SK-N-SH (cell line): ENCODE measurements at regions not wholly inside any gene's neighbourhood (a gene's known extent, or its start where the extent isn't known, plus 50 kb on each side); places are given as distances from the start of the nearest gene placed in this dataset.

Experiments used
- CTCF ChIA-PET: fragments of 300-600, 350-600 bp; formaldehyde crosslinking; extraction: SDS; loops from one replicate; lab custom pipeline; 2021; lab: Yijun Ruan, JAX
- POLR2A ChIA-PET: fragments of 350-600 bp; sonication (Branson Sonifier 250); formaldehyde crosslinking; extraction: SDS; loops from one replicate; lab custom pipeline; 2020; ENCODE audit warnings: antibody characterized with exemption, inconsistent platforms; lab: Yijun Ruan, JAX
- DNase-seq: peaks from one replicate; pipeline ENCODE4 v3.0.0; 2012
- H2AFZ ChIP-seq: fragments of 200-600 bp; sonication (generic); 2 replicates; pipeline ENCODE4 v1.8.1; 2016; ENCODE audit warnings: antibody characterized with exemption, mild to moderate bottlenecking, low read depth
- H3F3A ChIP-seq: fragments of 200-600 bp; sonication (generic); replicated peaks from 2 replicates; pipeline ENCODE3; 2016; ENCODE audit warnings: antibody characterized with exemption, mild to moderate bottlenecking; ENCODE audit not compliant: insufficient read depth
- H3K27ac ChIP-seq, 2 experiments: fragments of 200-500 bp in 1 of 2; fragments of 200-600 bp in 1 of 2; sonication (Bioruptor generic) in 1 of 2; sonication (generic), shearing (Covaris generic) in 1 of 2; 2 replicates each; pipeline versions ENCODE4 v1.5.1 to v1.6.1; 2014 to 2016; ENCODE audit warnings: low read depth in 2 of 2, inconsistent platforms in 1 of 2, low read length in 1 of 2, mild to moderate bottlenecking in 1 of 2, mixed read lengths in 1 of 2
- H3K27me3 ChIP-seq: fragments of 200-600 bp; sonication (generic), shearing (Covaris generic); 2 replicates; pipeline ENCODE4 v1.6.1; 2016; ENCODE audit warnings: mixed run types; ENCODE audit not compliant: insufficient read depth
- H3K36me3 ChIP-seq, 2 experiments: fragments of 200-500 bp in 1 of 2; fragments of 200-600 bp in 1 of 2; sonication (Bioruptor generic) in 1 of 2; sonication (generic) in 1 of 2; replicated peaks in 1 of 2; 2 replicates each; pipeline versions ENCODE3 to v1.5.1; 2014 to 2016; ENCODE audit warnings: low read length in 1 of 2, mild to moderate bottlenecking in 1 of 2; ENCODE audit not compliant: insufficient read depth in 2 of 2, control insufficient read depth in 1 of 2
- H3K4me1 ChIP-seq, 2 experiments: fragments of 200-500 bp in 1 of 2; fragments of 200-600 bp in 1 of 2; sonication (Bioruptor generic) in 1 of 2; sonication (generic), shearing (Covaris generic) in 1 of 2; 2 replicates each; pipeline versions ENCODE4 v1.5.1 to v1.6.1; 2014 to 2016; ENCODE audit warnings: low read depth in 1 of 2, low read length in 1 of 2, mixed run types in 1 of 2; ENCODE audit not compliant: insufficient read depth in 2 of 2, control insufficient read depth in 1 of 2
- H3K4me2 ChIP-seq: fragments of 200-600 bp; sonication (generic), shearing (Covaris generic); 2 replicates; pipeline ENCODE4 v1.6.1; 2017; ENCODE audit warnings: mixed run types
- H3K4me3 ChIP-seq, 2 experiments: fragments of 200-500 bp in 1 of 2; fragments of 200-600 bp in 1 of 2; sonication (Bioruptor generic) in 1 of 2; sonication (generic), shearing (Covaris generic) in 1 of 2; 2 replicates each; pipeline versions ENCODE4 v1.5.1 to v1.8.1; 2014 to 2016; ENCODE audit warnings: low read depth in 2 of 2, inconsistent platforms in 1 of 2, low read length in 1 of 2, mild to moderate bottlenecking in 1 of 2, mixed read lengths in 1 of 2, moderate library complexity in 1 of 2
- H3K79me2 ChIP-seq: fragments of 200-600 bp; sonication (generic); 2 replicates; pipeline ENCODE4 v1.8.1; 2017; ENCODE audit warnings: mild to moderate bottlenecking; ENCODE audit not compliant: insufficient read depth
- H3K9ac ChIP-seq: fragments of 200-600 bp; sonication (generic); 2 replicates; pipeline ENCODE4 v1.6.1; 2017; ENCODE audit warnings: mixed run types
- H3K9me2 ChIP-seq: fragments of 200-600 bp; sonication (generic); 2 replicates; pipeline ENCODE4 v1.6.1; 2017; ENCODE audit warnings: mixed run types
- H3K9me3 ChIP-seq: fragments of 200-600 bp; sonication (generic); 2 replicates; pipeline ENCODE4 v1.6.1; 2017; ENCODE audit warnings: mixed run types, mild to moderate bottlenecking, moderate library complexity
- H4K20me1 ChIP-seq: fragments of 200-600 bp; sonication (generic); 2 replicates; pipeline ENCODE4 v1.6.1; 2017; ENCODE audit warnings: mild to moderate bottlenecking, mixed run types; ENCODE audit not compliant: insufficient read depth
- CHD2 ChIP-seq: fragments of 150-350 bp; IDR thresholded peaks from 2 replicates; pipeline ENCODE4 v1.6.1; 2018; ENCODE audit warnings: low read length; ENCODE audit not compliant: partially characterized antibody
- ELF1 ChIP-seq: IDR thresholded peaks from 2 replicates; pipeline ENCODE4 v1.4.0; 2012
- EP300 ChIP-seq, 2 experiments: IDR thresholded peaks; 2 replicates each; pipeline versions ENCODE4 v1.4.0 to v1.6.1; 2012; ENCODE audit warnings: borderline replicate concordance in 1 of 2, low read depth in 1 of 2, low read length in 1 of 2
- FOXJ3 ChIP-seq: sonication (generic); formaldehyde crosslinking; IDR thresholded peaks from 2 replicates; pipeline ENCODE4 v1.5.1; 2020; ENCODE audit warnings: mild to moderate bottlenecking, missing genetic modification reagents
- GABPA ChIP-seq: IDR thresholded peaks from 2 replicates; pipeline ENCODE4 v1.4.0; 2012; ENCODE audit warnings: low read depth, mild to moderate bottlenecking
- IRF3 ChIP-seq: fragments of 150-350 bp; IDR thresholded peaks from 2 replicates; pipeline ENCODE4 v1.6.1; 2016; ENCODE audit warnings: mild to moderate bottlenecking, low read depth, low read length
- JUND ChIP-seq: IDR thresholded peaks from 2 replicates; pipeline ENCODE4 v1.4.0; 2012
- MEF2A ChIP-seq: IDR thresholded peaks from 2 replicates; pipeline ENCODE4 v1.4.0; 2012; ENCODE audit warnings: low read depth, borderline replicate concordance
- MXI1 ChIP-seq: IDR thresholded peaks from 2 replicates; pipeline ENCODE4 v1.6.1; 2012; ENCODE audit warnings: mild to moderate bottlenecking, low read depth, low read length, improper control_type of control experiment
- NFIC ChIP-seq: IDR thresholded peaks from 2 replicates; pipeline ENCODE4 v1.4.0; 2012; ENCODE audit warnings: borderline replicate concordance
- POLR2AphosphoS5 ChIP-seq: IDR thresholded peaks from 2 replicates; pipeline ENCODE4 v1.6.1; 2012; ENCODE audit warnings: low read depth, low read length
- RAD21 ChIP-seq: IDR thresholded peaks from 2 replicates; pipeline ENCODE4 v1.6.1; 2012; ENCODE audit warnings: mild to moderate bottlenecking, low read length
- RCOR1 ChIP-seq: fragments of 150-350 bp; IDR thresholded peaks from 2 replicates; pipeline ENCODE4 v1.6.1; 2017; ENCODE audit warnings: antibody characterized with exemption, low read length
- REST ChIP-seq: IDR thresholded peaks from 2 replicates; pipeline ENCODE4 v1.6.1; 2012; ENCODE audit warnings: mild to moderate bottlenecking, low read depth, low read length, moderate library complexity
- RFX5 ChIP-seq: IDR thresholded peaks from 2 replicates; pipeline ENCODE4 v1.6.1; 2012; ENCODE audit warnings: mild to moderate bottlenecking, improper control_type of control experiment, low read length
- SIN3A ChIP-seq: IDR thresholded peaks from 2 replicates; pipeline ENCODE4 v1.6.1; 2012; ENCODE audit warnings: low read depth, mild to moderate bottlenecking, low read length, moderate library complexity, borderline replicate concordance
- SMC3 ChIP-seq: IDR thresholded peaks from 2 replicates; pipeline ENCODE4 v1.6.1; 2012; ENCODE audit warnings: low read depth, low read length, improper control_type of control experiment
- TAF1 ChIP-seq: IDR thresholded peaks from 2 replicates; pipeline ENCODE4 v1.6.1; 2012; ENCODE audit warnings: low read depth, mild to moderate bottlenecking, low read length, moderate library complexity, borderline replicate concordance
- TCF12 ChIP-seq: IDR thresholded peaks from 2 replicates; pipeline ENCODE4 v1.4.0; 2012
- USF2 ChIP-seq: fragments of 150-350 bp; IDR thresholded peaks from 2 replicates; pipeline ENCODE4 v1.6.1; 2017; ENCODE audit warnings: antibody characterized with exemption, low read length, low read depth, borderline replicate concordance
- WGBS: methylation state at CpG from one replicate; pipeline ENCODE4 v1.1.6; 2017; ENCODE audit warnings: low lambda C conversion rate; 5-methylcytosine and 5-hydroxymethylcytosine counted together

GRCh38 chr12:131418121-131418520 is 292.8 kb upstream of the SFSWAP start:
- TF ChIP-seq RAD21 (no peak), SMC3 (no peak), ELF1 (no peak), EP300 (IDR thresholded peaks at IDR 0.05; ENCODE audit: borderline replicate concordance in 1 of 2, low read depth in 1 of 2, low read length in 1 of 2) (no peak), TAF1 (no peak), JUND (no peak), MEF2A (no peak), NFIC (no peak), MXI1 (no peak), FOXJ3 (CRISPR knock-in tag) (no peak), RFX5 (no peak), POLR2AphosphoS5 (no peak), RCOR1 (no peak), USF2 (no peak), TCF12 (no peak), REST (no peak), CHD2 (no peak), IRF3 (no peak), GABPA (no peak), SIN3A (no peak)
- H3K4me1 ChIP-seq, result peaks cover 0 to 12% of the 10 kb centered on the region in 2 experiments; a peak in 1 of 4 replicates
- no peaks in the 10 kb centered on the region for H3K27me3 ChIP-seq
- ChIA-PET CTCF (no interaction called here), POLR2A (no interaction called here)
- H3K9me2 ChIP-seq, result no peaks in the 10 kb centered on the region
- no peaks in the 10 kb centered on the region for H3K9me3 ChIP-seq
- H3K36me3 ChIP-seq, result no peaks in the 10 kb centered on the region
- no peak overlapping the region for H2AFZ ChIP-seq
- no peak for DNase-seq
- no peak overlapping the region for H3K27ac ChIP-seq
- H3K4me2 ChIP-seq, result no peak overlapping the region
- no peaks in the 10 kb centered on the region for H3F3A ChIP-seq
- H3K4me3 ChIP-seq, result no peak overlapping the region
- H3K9ac ChIP-seq, result no peak overlapping the region
- WGBS, result 42% methylated on average over 8 of the region's 8 CpGs
- no peaks in the 10 kb centered on the region for H4K20me1 ChIP-seq
- no peaks in the 10 kb centered on the region for H3K79me2 ChIP-seq
